ENCODE measurements at regions not wholly inside any gene's neighbourhood (a gene's known extent, or its start where the extent isn't known, plus 50 kb on each side); places are given as distances from the start of the nearest gene placed in this dataset.
"Not testable (repeated sequence)": the region's sequence is repeated elsewhere in the genome, so short reads cannot be mapped to it uniquely, and the experiment has no call there.

- peak; percentile 2 for TF ChIP-seq CTCF (conservative IDR thresholded peaks at IDR 0.05; ENCODE audit: low read depth, low read length)
- no peak overlapping the region for H3K4me3 ChIP-seq (ENCODE audit: low read length)
- no peak for DNase-seq (ENCODE audit: low read depth)
Measured at GRCh38 chrX:46179748-46180147, 365.5 kb downstream of the ZNF674 start.

GRCh38 chrX:46178763-46179162 is 366.5 kb downstream of the ZNF674 start:
- no peak overlapping the region for H3K4me3 ChIP-seq (ENCODE audit: low read length)
- no peak for TF ChIP-seq CTCF (conservative IDR thresholded peaks at IDR 0.05; ENCODE audit: low read depth, low read length)
- no peak for DNase-seq (ENCODE audit: low read depth)

GRCh38 chrX:46173159-46173558 is 372.1 kb downstream of the ZNF674 start:
- DNase-seq (ENCODE audit: low read depth) = no peak
- no peak for TF ChIP-seq CTCF (conservative IDR thresholded peaks at IDR 0.05; ENCODE audit: low read depth, low read length)
- no peak overlapping the region for H3K4me3 ChIP-seq (ENCODE audit: low read length)

- DNase-seq (ENCODE audit: low read depth); H3K4me3 ChIP-seq (ENCODE audit: low read length): not testable (repeated sequence)
Measured at GRCh38 chrX:46171457-46171856, 373.8 kb downstream of the ZNF674 start.

GRCh38 chrX:46169808-46170207 is 375.4 kb downstream of the ZNF674 start:
- DNase-seq (ENCODE audit: low read depth) = no peak
- H3K4me3 ChIP-seq (ENCODE audit: low read length) = no peak overlapping the region
- TF ChIP-seq CTCF (conservative IDR thresholded peaks at IDR 0.05; ENCODE audit: low read depth, low read length) = no peak

- no peak overlapping the region for H3K4me3 ChIP-seq (ENCODE audit: low read length)
- no peak for TF ChIP-seq CTCF (conservative IDR thresholded peaks at IDR 0.05; ENCODE audit: low read depth, low read length)
- DNase-seq (ENCODE audit: low read depth) = no peak
Measured at GRCh38 chrX:46168254-46168653, 377.0 kb downstream of the ZNF674 start.

GRCh38 chrX:46165866-46166265 is 379.4 kb downstream of the ZNF674 start:
- no peak overlapping the region for H3K4me3 ChIP-seq (ENCODE audit: low read length)
- TF ChIP-seq CTCF (conservative IDR thresholded peaks at IDR 0.05; ENCODE audit: low read depth, low read length) = no peak
- no peak for DNase-seq (ENCODE audit: low read depth)

GRCh38 chrX:46165411-46165810 is 379.8 kb downstream of the ZNF674 start:
- TF ChIP-seq CTCF (conservative IDR thresholded peaks at IDR 0.05; ENCODE audit: low read depth, low read length) = no peak
- no peak overlapping the region for H3K4me3 ChIP-seq (ENCODE audit: low read length)
- DNase-seq (ENCODE audit: low read depth) = peak; percentile 16
